Activated effector memory CD4-positive, alpha-beta T cell treated with anti-CD3 and anti-CD28 coated beads, Interleukin-2, amount 50 U/mL, for 16 hours (primary cell): ENCODE measurements at regions not wholly inside any gene's neighbourhood (a gene's known extent, or its start where the extent isn't known, plus 50 kb on each side); places are given as distances from the start of the nearest gene placed in this dataset.
"Not testable (repeated sequence)": the region's sequence is repeated elsewhere in the genome, so short reads cannot be mapped to it uniquely, and the experiment has no call there.

Experiments used
- DNase-seq: peaks from one replicate; pipeline ENCODE4 v3.0.0-alpha.2; 2020

- DNase-seq = no peak
These were observed 214.7 kb downstream of the BCAS1 start for GRCh38 chr20:53855733-53856132.

GRCh38 chr20:53854609-53854926 is 215.8 kb downstream of the BCAS1 start:
- not testable (repeated sequence) for DNase-seq

- no peak for DNase-seq
These were observed 217.2 kb downstream of the BCAS1 start for GRCh38 chr20:53853111-53853713.

GRCh38 chr20:53852691-53853090 is 217.7 kb downstream of the BCAS1 start:
- no peak for DNase-seq

- DNase-seq = no peak
These were observed 218.4 kb downstream of the BCAS1 start for GRCh38 chr20:53852014-53852413.

- DNase-seq = no peak
These were observed 220.1 kb downstream of the BCAS1 start for GRCh38 chr20:53850319-53850718.

GRCh38 chr20:53849471-53850059 is 220.8 kb downstream of the BCAS1 start:
- no peak for DNase-seq

GRCh38 chr20:53848304-53848703 is 222.1 kb downstream of the BCAS1 start:
- DNase-seq = no peak

GRCh38 chr20:53847837-53848170 is 222.6 kb downstream of the BCAS1 start:
- DNase-seq = no peak

GRCh38 chr20:53847139-53847836 is 223.1 kb downstream of the BCAS1 start:
- no peak for DNase-seq

GRCh38 chr20:53846640-53847039 is 223.8 kb downstream of the BCAS1 start:
- DNase-seq = no peak

GRCh38 chr20:53845980-53846379 is 224.4 kb downstream of the BCAS1 start:
- DNase-seq = no peak

- DNase-seq = no peak
These were observed 226.1 kb downstream of the BCAS1 start for GRCh38 chr20:53844259-53844658.

GRCh38 chr20:53843645-53844044 is 226.7 kb downstream of the BCAS1 start:
- DNase-seq = no peak

- DNase-seq = no peak
These were observed 227.9 kb downstream of the BCAS1 start for GRCh38 chr20:53842301-53843099.

- no peak for DNase-seq
These were observed 228.7 kb downstream of the BCAS1 start for GRCh38 chr20:53841741-53842140.

GRCh38 chr20:53840532-53840931 is 229.9 kb downstream of the BCAS1 start:
- no peak for DNase-seq

- peak; percentile 75 for DNase-seq
These were observed 230.8 kb downstream of the BCAS1 start for GRCh38 chr20:53839423-53840176.

- no peak for DNase-seq
These were observed 232.0 kb downstream of the BCAS1 start for GRCh38 chr20:53838311-53838868.

- DNase-seq = no peak
These were observed 233.1 kb downstream of the BCAS1 start for GRCh38 chr20:53837126-53837826.

GRCh38 chr20:53834749-53835148 is 235.6 kb downstream of the BCAS1 start:
- no peak for DNase-seq

- DNase-seq = no peak
These were observed 236.3 kb downstream of the BCAS1 start for GRCh38 chr20:53834062-53834442.
